ENCODE measurements at regions not wholly inside any gene's neighbourhood (a gene's known extent, or its start where the extent isn't known, plus 50 kb on each side); places are given as distances from the start of the nearest gene placed in this dataset.
"Not testable (repeated sequence)": the region's sequence is repeated elsewhere in the genome, so short reads cannot be mapped to it uniquely, and the experiment has no call there.

DNA sequence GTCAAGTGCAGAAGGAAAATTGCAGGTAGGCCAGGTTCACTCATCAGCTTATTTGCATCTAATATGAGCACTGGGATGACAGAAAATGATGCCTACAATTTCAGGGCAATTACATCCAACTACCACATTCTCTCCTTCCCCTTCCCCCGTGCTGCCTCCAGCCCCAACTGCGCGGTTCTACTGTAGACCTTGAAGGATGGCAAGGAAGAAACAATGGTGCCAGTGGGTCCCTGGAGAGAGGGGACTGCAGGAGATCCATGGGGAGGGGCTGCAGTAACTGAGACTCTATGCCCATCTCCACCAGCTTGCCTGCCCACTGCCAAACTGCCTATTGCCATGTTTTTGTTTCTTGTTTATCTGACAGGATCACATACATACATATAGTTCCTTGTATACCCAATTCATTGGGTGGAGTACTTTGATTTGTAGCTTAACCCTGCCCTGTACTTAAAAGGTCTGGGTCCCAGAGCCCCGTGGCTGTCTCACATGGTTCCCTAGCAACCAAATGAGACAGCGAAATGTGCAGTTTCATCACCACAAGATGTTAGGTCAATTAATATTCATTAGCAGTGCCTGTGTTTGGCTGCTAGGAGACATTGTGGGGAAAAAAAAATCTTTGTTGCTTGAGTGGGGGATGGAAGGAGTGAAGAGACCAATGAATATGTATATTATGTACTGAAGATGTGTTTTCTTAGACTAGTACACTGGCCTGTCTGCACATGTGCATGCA, 253.5 kb upstream of the PLET1 start:
- no peak for DNase-seq (ENCODE audit: low spot score)

GRCh38 chr11:112516261-112516660, 255.6 kb upstream of the PLET1 start:
- no peak for DNase-seq (ENCODE audit: low spot score)

- no peak for DNase-seq (ENCODE audit: low spot score)
Measured at GRCh38 chr11:112516755-112517154, 256.1 kb upstream of the PLET1 start.

- DNase-seq (ENCODE audit: low spot score): no peak
Measured at GRCh38 chr11:112518371-112518770, 257.7 kb upstream of the PLET1 start.

DNA sequence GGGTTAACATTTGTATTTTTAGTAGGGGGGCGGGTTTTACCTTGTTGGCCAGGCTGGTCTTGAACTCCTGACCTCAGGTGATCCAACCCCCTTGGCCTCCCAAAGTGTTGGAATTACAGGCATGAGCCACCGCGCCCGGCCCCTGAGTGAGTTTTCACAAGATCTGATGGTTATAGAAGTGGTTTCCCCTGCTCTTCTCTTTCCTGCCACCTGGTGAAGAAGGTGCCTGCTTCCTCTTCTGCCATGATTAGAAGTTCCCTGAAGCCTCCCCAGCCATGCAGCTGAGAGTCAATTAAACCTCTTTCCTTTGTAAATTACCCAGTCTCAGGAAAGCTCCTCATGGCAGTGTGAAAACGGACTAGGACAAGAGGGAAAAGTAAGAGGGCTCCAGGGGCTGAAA, 259.1 kb upstream of the PLET1 start:
- DNase-seq (ENCODE audit: low spot score): no peak

GRCh38 chr11:112520354-112520753, 259.7 kb upstream of the PLET1 start:
- no peak for DNase-seq (ENCODE audit: low spot score)

GRCh38 chr11:112522536-112522935, 261.9 kb upstream of the PLET1 start:
- no peak for DNase-seq (ENCODE audit: low spot score)

GRCh38 chr11:112523031-112523430, 262.4 kb upstream of the PLET1 start:
- DNase-seq (ENCODE audit: low spot score): no peak

DNA sequence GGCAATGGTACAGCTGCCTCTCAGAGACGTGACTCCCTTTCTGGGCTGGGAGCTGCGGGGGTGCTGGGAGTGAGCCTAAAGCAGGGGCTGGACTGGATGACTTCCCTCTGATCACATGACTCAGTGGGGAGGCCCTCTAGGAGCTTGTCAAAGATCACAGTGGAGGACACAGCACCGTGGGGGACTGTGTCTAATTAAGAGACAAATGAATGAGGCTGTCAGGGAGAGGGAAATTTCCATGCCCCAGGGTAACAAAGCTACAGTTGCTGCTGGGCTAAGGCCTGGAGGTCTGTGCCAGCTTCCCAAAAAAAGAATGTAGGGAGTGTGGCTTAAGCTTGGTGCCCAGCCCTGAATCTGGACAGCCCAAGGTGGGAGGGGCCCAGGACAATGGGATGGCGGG, 262.8 kb upstream of the PLET1 start:
- DNase-seq (ENCODE audit: low spot score): no peak

DNA sequence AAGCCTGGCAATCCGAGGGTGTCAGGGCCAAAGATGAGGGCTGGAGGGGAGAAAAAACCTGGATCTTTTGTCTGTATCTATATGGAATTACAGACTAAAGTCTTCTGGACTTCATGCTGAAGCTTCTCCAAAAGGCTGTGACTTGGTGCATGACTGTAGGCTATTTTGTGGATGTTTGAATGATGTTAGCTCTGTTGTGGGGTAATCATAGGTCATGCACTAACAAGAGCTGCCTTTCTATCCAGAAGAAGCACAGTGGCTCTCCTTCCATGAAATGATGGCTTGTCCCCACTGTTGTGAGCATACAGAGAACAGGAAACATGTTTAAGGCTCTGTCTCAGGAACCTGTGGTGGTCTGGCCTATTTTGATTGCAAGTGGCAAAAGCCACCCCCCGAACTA, 263.3 kb upstream of the PLET1 start:
- no peak for DNase-seq (ENCODE audit: low spot score)

DNA sequence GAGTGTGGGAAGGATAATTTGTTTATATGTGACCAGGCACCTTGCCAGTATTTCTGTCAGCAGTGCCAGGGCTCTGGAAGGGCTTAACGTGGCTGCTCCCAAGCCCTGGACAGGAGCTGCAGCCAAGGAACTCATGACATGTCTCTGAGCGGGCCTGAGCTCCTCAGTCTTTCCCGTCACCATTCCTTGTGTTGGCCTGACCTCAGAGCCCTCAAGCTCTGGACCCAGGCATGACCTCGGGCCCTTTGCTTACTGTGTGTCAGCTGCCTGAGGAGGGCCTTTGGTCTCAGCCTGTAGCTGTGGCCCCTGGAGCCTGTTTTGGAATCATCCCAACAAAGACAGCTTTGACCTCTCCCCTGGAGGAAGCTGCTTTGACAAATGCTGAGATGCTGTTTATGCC, 264.1 kb upstream of the PLET1 start:
- DNase-seq (ENCODE audit: low spot score): no peak

DNA sequence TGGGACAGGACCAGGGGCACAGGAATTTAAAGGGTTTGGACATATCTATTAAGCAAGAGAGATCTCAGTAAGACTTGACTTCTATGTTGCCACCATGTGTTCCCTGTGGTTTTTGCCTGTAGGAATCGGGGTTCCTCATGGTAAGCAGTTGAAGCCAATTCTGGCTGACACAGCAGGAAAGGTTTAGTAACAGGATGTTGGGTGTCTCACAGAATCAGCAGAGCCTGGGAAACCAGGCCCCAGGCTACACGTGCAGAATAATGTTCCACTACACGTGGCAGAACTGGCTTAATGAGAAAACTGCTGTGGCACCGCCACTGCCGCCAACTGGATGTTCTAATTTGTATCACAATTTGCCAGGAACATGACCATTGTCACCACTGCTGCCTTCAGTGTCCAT, 264.6 kb upstream of the PLET1 start:
- no peak for DNase-seq (ENCODE audit: low spot score)

GRCh38 chr11:112525844-112526590, 265.4 kb upstream of the PLET1 start:
- no peak for DNase-seq (ENCODE audit: low spot score)

- DNase-seq (ENCODE audit: low spot score): no peak
Measured at GRCh38 chr11:112526699-112527416, 266.2 kb upstream of the PLET1 start.

- DNase-seq (ENCODE audit: low spot score): no peak
Measured at GRCh38 chr11:112529071-112529470, 268.4 kb upstream of the PLET1 start.

DNA sequence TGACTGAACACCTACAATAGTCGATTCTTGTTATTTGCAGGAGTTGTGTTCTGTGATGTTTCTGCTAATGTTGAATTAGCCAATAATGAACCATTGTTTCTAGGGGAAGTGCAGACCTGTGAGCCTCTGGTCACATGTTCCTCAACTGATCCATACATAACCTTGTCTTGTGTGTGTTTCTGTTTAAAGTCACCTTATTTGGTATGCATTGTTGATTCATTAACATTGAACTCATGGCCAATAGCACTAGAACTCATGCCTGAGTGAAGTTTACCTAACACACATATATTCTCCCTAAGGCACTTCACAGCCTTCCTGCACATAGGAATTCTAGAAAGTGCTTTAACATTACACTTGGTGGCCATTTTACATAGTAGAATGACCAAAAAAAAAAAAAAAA, 271.8 kb upstream of the PLET1 start:
- no peak for DNase-seq (ENCODE audit: low spot score)

DNA sequence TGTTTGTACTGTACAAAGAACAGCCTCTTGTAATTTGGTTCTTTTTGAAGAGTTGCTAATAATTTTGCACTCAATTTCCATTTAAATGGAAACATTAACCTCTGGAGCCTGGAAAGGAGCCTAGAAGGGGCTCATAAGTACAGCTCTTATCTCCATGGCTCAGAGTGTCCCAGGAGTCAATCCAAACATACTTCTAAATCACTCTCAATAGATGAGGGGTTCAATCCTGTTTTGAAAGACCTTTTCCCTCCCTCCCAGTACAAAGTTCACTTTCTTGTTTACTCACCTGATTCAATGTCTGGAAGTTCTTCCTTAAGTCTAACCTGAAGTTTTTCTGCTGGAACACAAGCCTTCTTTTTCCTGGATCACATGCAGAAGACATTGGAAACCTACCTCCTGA, 273.0 kb upstream of the PLET1 start:
- no peak for DNase-seq (ENCODE audit: low spot score)

DNA sequence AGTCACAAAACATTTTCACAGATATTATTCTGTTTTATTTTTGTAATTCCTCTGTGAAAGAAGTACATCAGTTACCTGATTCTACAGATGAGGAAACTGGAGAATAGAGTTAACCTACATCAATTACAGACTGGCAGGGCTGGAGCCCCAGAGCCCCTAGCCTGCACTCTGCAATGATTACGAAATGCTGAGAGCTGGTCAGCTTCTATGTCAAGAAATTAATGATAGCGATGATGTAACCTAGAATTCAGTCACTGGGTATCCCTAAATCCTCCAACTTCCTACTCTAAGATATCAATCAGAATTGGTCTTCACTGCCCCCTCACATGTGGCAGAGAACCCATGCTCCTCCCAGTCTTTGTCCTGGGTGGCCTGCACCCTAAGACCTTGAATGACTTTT, 273.5 kb upstream of the PLET1 start:
- no peak for DNase-seq (ENCODE audit: low spot score)

DNA sequence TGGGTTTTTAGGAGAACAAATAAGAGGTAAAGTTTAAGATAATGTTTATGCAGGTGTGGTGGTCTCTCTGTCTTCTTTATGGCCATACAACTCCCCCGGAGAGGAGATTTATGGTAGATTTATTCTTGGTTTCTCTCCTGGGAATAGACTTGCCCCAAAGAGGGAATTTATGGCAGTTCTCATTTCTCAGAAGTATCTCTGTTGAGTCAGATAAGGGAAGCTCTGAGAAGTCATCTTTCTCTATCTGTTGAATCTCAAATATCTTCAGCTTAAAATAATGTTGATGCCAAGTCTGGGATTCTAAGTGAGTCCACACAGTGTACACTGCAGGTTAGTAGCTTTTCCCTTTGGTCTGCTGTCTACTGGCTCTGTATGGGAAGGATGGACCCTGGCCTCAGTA, 276.4 kb upstream of the PLET1 start:
- no peak for DNase-seq (ENCODE audit: low spot score)

DNA sequence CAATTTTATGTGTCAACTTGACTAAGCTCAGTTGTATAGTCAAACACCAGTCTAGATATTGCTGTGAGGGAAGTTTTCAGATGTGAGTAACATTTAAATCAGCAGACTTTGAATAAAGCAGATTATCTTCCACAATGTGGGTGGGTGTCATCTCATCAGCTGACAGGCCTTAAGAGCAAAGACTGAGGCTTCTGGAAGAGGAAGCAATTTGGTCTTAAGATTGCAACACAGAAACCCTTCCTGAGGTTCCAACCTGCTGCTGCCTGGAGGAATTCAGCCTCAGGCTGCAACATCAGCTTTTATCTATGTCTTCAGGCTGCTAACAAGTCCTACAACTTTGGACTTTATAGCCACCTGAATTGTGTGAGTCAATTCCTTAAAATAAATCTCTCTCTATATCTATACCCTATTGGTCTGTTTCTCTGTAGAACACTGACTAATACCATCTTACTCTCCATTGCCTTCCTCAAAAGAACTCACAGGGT, 277.2 kb upstream of the PLET1 start:
- DNase-seq (ENCODE audit: low spot score): no peak

- DNase-seq (ENCODE audit: low spot score): no peak
Measured at GRCh38 chr11:112538534-112539280, 278.0 kb upstream of the PLET1 start.

DNA sequence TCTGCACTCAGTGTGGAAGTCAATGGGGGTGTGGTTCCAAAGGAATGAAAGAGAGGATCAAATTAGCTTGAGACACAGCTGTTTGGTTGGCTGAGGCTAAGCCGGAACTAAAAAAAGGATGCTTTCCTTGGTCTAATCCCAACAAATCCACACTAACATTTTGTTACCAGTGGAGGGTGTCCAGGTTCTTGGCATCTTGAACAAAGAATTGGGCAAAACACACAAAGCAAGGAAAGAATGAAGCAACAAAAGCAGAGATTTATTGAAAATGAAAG, 278.6 kb upstream of the PLET1 start:
- DNase-seq (ENCODE audit: low spot score): not testable (repeated sequence)

GRCh38 chr11:112539741-112540140, 279.1 kb upstream of the PLET1 start:
- no peak for DNase-seq (ENCODE audit: low spot score)

Measured in left forelimb (tissue), 1 donor.